ENCODE measurements at regions not wholly inside any gene's neighbourhood (a gene's known extent, or its start where the extent isn't known, plus 50 kb on each side); places are given as distances from the start of the nearest gene placed in this dataset.

DNA sequence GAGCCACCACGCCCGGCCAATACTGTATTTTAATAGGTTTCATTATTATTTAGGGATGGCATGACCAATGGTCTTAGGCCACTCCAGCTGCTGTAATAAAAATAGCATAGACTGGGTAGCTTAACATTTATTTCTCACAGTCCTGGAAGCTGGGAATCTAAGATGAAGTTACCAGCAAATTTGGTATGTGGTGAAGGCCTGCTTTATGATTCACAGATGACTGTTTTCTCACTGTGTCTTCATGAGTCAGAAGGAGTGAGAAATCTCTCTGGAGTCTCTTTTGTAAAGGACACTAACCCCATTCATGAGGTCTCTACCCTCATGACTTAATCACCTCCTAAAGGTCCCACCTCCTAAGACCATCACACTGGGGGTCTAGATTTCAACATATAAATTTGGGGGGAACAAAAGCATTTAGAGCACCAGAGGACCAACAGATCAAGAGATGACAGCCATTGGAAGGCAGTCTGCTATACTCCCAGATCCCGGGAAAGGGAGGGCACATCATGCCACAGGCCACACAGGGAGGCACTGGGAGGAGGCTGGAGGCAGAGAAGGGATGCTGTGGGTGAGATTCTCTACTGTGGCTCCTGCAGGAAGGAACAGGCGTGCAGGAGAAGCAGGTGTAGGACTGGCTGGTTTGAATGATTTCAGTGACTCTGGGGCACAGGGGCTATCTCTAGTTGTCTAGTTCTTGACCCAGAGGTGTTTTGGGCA is 335.8 kb upstream of the SFRP2 start:
- TF ChIP-seq CTCF (IDR thresholded peaks at IDR 0.05) (no peak), POLR2AphosphoS5 (IDR thresholded peaks at IDR 0.05) (no peak), POLR2A (IDR thresholded peaks at IDR 0.05) (no peak)
